Endothelial cell of umbilical vein (primary cell): ENCODE measurements at regions not wholly inside any gene's neighbourhood (a gene's known extent, or its start where the extent isn't known, plus 50 kb on each side); places are given as distances from the start of the nearest gene placed in this dataset.

Source experiments
- BruUV-seq: library from RNA; stranded (reverse); fragments of 400-500 nt; replicated peaks from 2 replicates; lab custom pipeline; 2021; lab: Mats Ljungman, UMichigan
- CTCF ChIA-PET: fragments of 300-600, 350-600 bp; sonication (Branson Sonifier 250); formaldehyde crosslinking; loops from one replicate; lab custom pipeline; 2021; ENCODE audit warnings: antibody characterized with exemption, inconsistent platforms; lab: Charles Lee
- POLR2A ChIA-PET: fragments of 300-600, 350-600 bp; sonication (Branson Sonifier 250); formaldehyde crosslinking; loops from one replicate; lab custom pipeline; 2021; ENCODE audit warnings: antibody characterized with exemption, inconsistent platforms; lab: Charles Lee
- DNase-seq: peaks from one replicate; pipeline ENCODE4 v3.0.0-alpha.2; 2011; ENCODE audit warnings: low read depth, low spot score
- FAIRE-seq: peaks from 2 replicates; lab custom pipeline; 2011; peaks lifted over from hg19 to GRCh38; lab: Jason Lieb, UNC
- H2AFZ ChIP-seq: 2 replicates; pipeline ENCODE4 v1.6.0; 2012; ENCODE audit warnings: low read depth, low read length, control low read depth, inconsistent platforms
- H3K27ac ChIP-seq: 2 replicates; pipeline ENCODE4 v1.5.1; 2011; ENCODE audit warnings: low read depth, mild to moderate bottlenecking, control low read depth, low read length, moderate library complexity; ENCODE audit not compliant: insufficient read depth
- H3K27me3 ChIP-seq, 2 experiments: 2 replicates each; pipeline versions ENCODE4 v1.6.0 to v1.6.1; 2011; ENCODE audit warnings: low read length in 2 of 2, mixed read lengths in 1 of 2; ENCODE audit not compliant: control insufficient read depth in 2 of 2, insufficient read depth in 2 of 2
- H3K36me3 ChIP-seq, 2 experiments: 2 replicates in 1 of 2; 3 replicates in 1 of 2; pipeline ENCODE4 v1.5.1; 2011; ENCODE audit warnings: low read length in 2 of 2, mild to moderate bottlenecking in 1 of 2, moderate library complexity in 1 of 2; ENCODE audit not compliant: control insufficient read depth in 2 of 2, insufficient read depth in 2 of 2; ENCODE audit errors: extremely low read depth in 1 of 2
- H3K4me1 ChIP-seq: 3 replicates; pipeline ENCODE4 v1.5.1; 2011; ENCODE audit warnings: mild to moderate bottlenecking, low read length; ENCODE audit not compliant: control insufficient read depth, insufficient read depth; ENCODE audit errors: extremely low read depth
- H3K4me2 ChIP-seq: 2 replicates; pipeline ENCODE4 v1.6.1; 2011; ENCODE audit warnings: low read length, control low read depth, mixed read lengths; ENCODE audit not compliant: insufficient read depth
- H3K4me3 ChIP-seq, 3 experiments: fragments of 200-600 bp in 1 of 3; sonication (generic), shearing (Covaris generic) in 1 of 3; replicated peaks in 1 of 3; 2 replicates each; pipeline ENCODE4 v1.5.1; 2011 to 2016; ENCODE audit warnings: control low read depth in 3 of 3, low read length in 3 of 3, mild to moderate bottlenecking in 2 of 3, inconsistent platforms in 1 of 3, low read depth in 1 of 3, moderate library complexity in 1 of 3; ENCODE audit not compliant: insufficient read depth in 1 of 3
- H3K79me2 ChIP-seq: 2 replicates; pipeline ENCODE4 v1.6.0; 2012; ENCODE audit warnings: low read length, inconsistent platforms; ENCODE audit not compliant: control insufficient read depth, insufficient read depth
- H3K9ac ChIP-seq: replicated peaks from 2 replicates; pipeline ENCODE3; 2011; ENCODE audit warnings: low read length, control low read depth; ENCODE audit not compliant: insufficient read depth; ENCODE audit errors: extremely low read depth
- H3K9me1 ChIP-seq: replicated peaks from 3 replicates; pipeline ENCODE4 v1.6.0; 2011; ENCODE audit warnings: mild to moderate bottlenecking, low read length; ENCODE audit not compliant: control insufficient read depth, insufficient read depth; ENCODE audit errors: extremely low read depth
- H3K9me3 ChIP-seq: replicated peaks from 2 replicates; pipeline ENCODE4 v1.5.1; 2012; ENCODE audit warnings: low read length, inconsistent platforms; ENCODE audit not compliant: control insufficient read depth, insufficient read depth
- H4K20me1 ChIP-seq: replicated peaks from 2 replicates; pipeline ENCODE3; 2011; ENCODE audit warnings: mild to moderate bottlenecking, low read length; ENCODE audit not compliant: control insufficient read depth, insufficient read depth; ENCODE audit errors: extremely low read depth
- CTCF ChIP-seq, 2 donors: IDR thresholded peaks; 1 replicate in 1 of 2; 2 replicates in 1 of 2; pipeline ENCODE4 v1.5.1; 2011; ENCODE audit warnings: low read length in 2 of 2, mild to moderate bottlenecking in 2 of 2, moderate library complexity in 2 of 2, control low read depth in 1 of 2, inconsistent platforms in 1 of 2, low read depth in 1 of 2; ENCODE audit not compliant: insufficient read depth in 1 of 2; ENCODE audit errors: extremely low read depth in 1 of 2
- EZH2 ChIP-seq: IDR thresholded peaks from 2 replicates; pipeline ENCODE4 v1.6.1; 2012; ENCODE audit warnings: borderline replicate concordance, low read depth, mild to moderate bottlenecking, moderate library complexity, low read length, inconsistent platforms; ENCODE audit not compliant: severe bottlenecking
- FOS ChIP-seq: IDR thresholded peaks from 2 replicates; pipeline ENCODE4 v1.6.1; 2011; ENCODE audit warnings: mild to moderate bottlenecking, low read length, moderate library complexity, borderline replicate concordance; ENCODE audit not compliant: insufficient read depth
- GATA2 ChIP-seq: IDR thresholded peaks from 2 replicates; pipeline ENCODE4 v1.7.0; 2011; ENCODE audit warnings: low read depth, mild to moderate bottlenecking, moderate library complexity, mixed read lengths, low read length; ENCODE audit not compliant: insufficient read length, insufficient read depth
- JUN ChIP-seq: IDR thresholded peaks from 2 replicates; pipeline ENCODE4 v1.6.1; 2011; ENCODE audit warnings: borderline replicate concordance, low read depth; ENCODE audit not compliant: insufficient read length, insufficient read depth
- MAX ChIP-seq: IDR thresholded peaks from 2 replicates; pipeline ENCODE4 v1.6.1; 2011; ENCODE audit not compliant: insufficient read depth, insufficient read length
- MYC ChIP-seq: IDR thresholded peaks from one replicate; pipeline ENCODE4 v1.6.1; 2011; ENCODE audit warnings: mild to moderate bottlenecking, low read depth, low read length
- POLR2A ChIP-seq: IDR thresholded peaks from 2 replicates; pipeline ENCODE4 v1.6.1; 2012; ENCODE audit warnings: low read depth, mild to moderate bottlenecking, control low read depth, low read length
- POLR2AphosphoS5 ChIP-seq: IDR thresholded peaks from 2 replicates; pipeline ENCODE4 v1.6.1; 2012; ENCODE audit warnings: low read depth, mild to moderate bottlenecking, control low read depth, low read length, moderate library complexity; ENCODE audit not compliant: insufficient read depth
- dilution Hi-C: fragments of 300-500 bp; cut with MboI; formaldehyde crosslinking; loops from one replicate; pipeline ENCODE4 v1.15.0; 2019; ENCODE audit warnings: low sequenced_read_pairs; ENCODE audit not compliant: extremely low pct_ligation_motif_present
- intact Hi-C: fragments of 100-400 bp; cut with micrococcal nuclease; formaldehyde crosslinking; loops from one replicate; pipeline ENCODE4 v1.10.0; 2022

GRCh38 chr6:156510242-156510641, 266.9 kb upstream of the ARID1B start:
- FAIRE-seq = no peak
- dilution Hi-C loops (no loop called here), intact Hi-C loops (no loop called here)
- H3K27me3 ChIP-seq = no peaks in the 10 kb centered on the region
- TF ChIP-seq JUN = no peak
- TF ChIP-seq MYC = no peak
- no peak for TF ChIP-seq CTCF (IDR thresholded peaks at IDR 0.05; ENCODE audit: extremely low read depth in 1 of 2, insufficient read depth in 1 of 2, low read depth in 1 of 2, low read length in 2 of 2)
- no peak for TF ChIP-seq GATA2
- TF ChIP-seq POLR2A = no peak
- TF ChIP-seq EZH2 = no peak
- no peak for TF ChIP-seq FOS
- no peak for TF ChIP-seq POLR2AphosphoS5
- no peak for TF ChIP-seq MAX
- H3K27ac ChIP-seq = no peak overlapping the region
- no peak overlapping the region for H3K4me3 ChIP-seq
- H3K4me1 ChIP-seq = no peaks in the 10 kb centered on the region
- BruUV-seq = no TSS peak
- CTCF ChIA-PET = no interaction called here
- no peaks in the 10 kb centered on the region for H3K9me1 ChIP-seq
- no peak overlapping the region for H3K4me2 ChIP-seq
- no peak overlapping the region for H3K9ac ChIP-seq
- H3K9me3 ChIP-seq = no peaks in the 10 kb centered on the region
- no peak for DNase-seq
- H3K36me3 ChIP-seq = no peaks in the 10 kb centered on the region
- H2AFZ ChIP-seq = no peak overlapping the region
- no peaks in the 10 kb centered on the region for H4K20me1 ChIP-seq
- POLR2A ChIA-PET = no interaction called here
- H3K79me2 ChIP-seq = no peaks in the 10 kb centered on the region
